Neuron (in vitro differentiated cells): ENCODE measurements at regions not wholly inside any gene's neighbourhood (a gene's known extent, or its start where the extent isn't known, plus 50 kb on each side); places are given as distances from the start of the nearest gene placed in this dataset.
"Not testable (repeated sequence)": the region's sequence is repeated elsewhere in the genome, so short reads cannot be mapped to it uniquely, and the experiment has no call there.

Source experiments
- H2AFZ ChIP-seq: one replicate; pipeline ENCODE4 v1.6.1; 2013; ENCODE audit warnings: low read depth, mild to moderate bottlenecking, inconsistent platforms, low read length, moderate library complexity
- H3K27me3 ChIP-seq: one replicate; pipeline ENCODE4 v1.6.1; 2013; ENCODE audit warnings: low read length; ENCODE audit not compliant: insufficient read depth
- H3K36me3 ChIP-seq: one replicate; pipeline ENCODE4 v1.6.1; 2013; ENCODE audit warnings: low read length; ENCODE audit not compliant: insufficient read depth
- H3K4me1 ChIP-seq: one replicate; pipeline ENCODE4 v1.6.1; 2013; ENCODE audit warnings: low read length; ENCODE audit not compliant: insufficient read depth
- H3K4me3 ChIP-seq: 2 replicates; pipeline ENCODE4 v1.5.1; 2013; ENCODE audit warnings: mild to moderate bottlenecking, low read length, moderate library complexity
- H3K9me3 ChIP-seq: one replicate; pipeline ENCODE4 v1.6.1; 2013; ENCODE audit warnings: low read length

- Histone ChIP-seq H3K9me3 (no peaks in the 10 kb centered on the region), H2AFZ (no peak overlapping the region), H3K4me1 (no peaks in the 10 kb centered on the region), H3K4me3 (no peak overlapping the region), H3K36me3 (no peaks in the 10 kb centered on the region), H3K27me3 (peaks cover 3% of the 10 kb centered on the region)
These were observed 99.6 kb downstream of the ING1 start for GRCh38 chr13:110812869-110813645.

- H3K36me3 ChIP-seq = no peaks in the 10 kb centered on the region
- peaks cover 3% of the 10 kb centered on the region for H3K27me3 ChIP-seq
- H3K4me3 ChIP-seq = no peak overlapping the region
- no peaks in the 10 kb centered on the region for H3K9me3 ChIP-seq
- no peaks in the 10 kb centered on the region for H3K4me1 ChIP-seq
- H2AFZ ChIP-seq = no peak overlapping the region
These were observed 100.4 kb downstream of the ING1 start for GRCh38 chr13:110813646-110814624.

GRCh38 chr13:110815471-110816204, 99.2 kb downstream of the ANKRD10 start:
- H3K4me1 ChIP-seq = peaks cover 2% of the 10 kb centered on the region
- H3K4me3 ChIP-seq = no peak overlapping the region
- H2AFZ ChIP-seq = no peak overlapping the region
- peaks cover 3% of the 10 kb centered on the region for H3K27me3 ChIP-seq
- no peaks in the 10 kb centered on the region for H3K36me3 ChIP-seq
- no peaks in the 10 kb centered on the region for H3K9me3 ChIP-seq

- no peak overlapping the region for H2AFZ ChIP-seq
- peaks cover 3% of the 10 kb centered on the region for H3K27me3 ChIP-seq
These were observed 98.4 kb downstream of the ANKRD10 start for GRCh38 chr13:110816500-110816899.

GRCh38 chr13:110817143-110817542, 97.7 kb downstream of the ANKRD10 start:
- no peak overlapping the region for H2AFZ ChIP-seq
- no peaks in the 10 kb centered on the region for H3K36me3 ChIP-seq
- no peaks in the 10 kb centered on the region for H3K9me3 ChIP-seq
- H3K27me3 ChIP-seq = peaks cover 3% of the 10 kb centered on the region
- H3K4me3 ChIP-seq = no peak overlapping the region
- peaks cover 2% of the 10 kb centered on the region for H3K4me1 ChIP-seq

More at GRCh38 chr13:110816500-110816899, 98.4 kb downstream of the ANKRD10 start:
- Histone ChIP-seq H3K4me3 (no peak overlapping the region), H3K9me3 (no peaks in the 10 kb centered on the region), H3K36me3 (no peaks in the 10 kb centered on the region), H3K4me1 (peaks cover 2% of the 10 kb centered on the region)

- Histone ChIP-seq H3K4me1 (peaks cover 2% of the 10 kb centered on the region), H3K36me3 (no peaks in the 10 kb centered on the region), H3K9me3 (no peaks in the 10 kb centered on the region), H3K27me3 (peaks cover 3% of the 10 kb centered on the region), H3K4me3 (no peak overlapping the region), H2AFZ (no peak overlapping the region)
These were observed 96.1 kb downstream of the ANKRD10 start for GRCh38 chr13:110818747-110819146.

GRCh38 chr13:110819203-110820014, 95.5 kb downstream of the ANKRD10 start:
- Histone ChIP-seq H3K36me3 (no peaks in the 10 kb centered on the region), H2AFZ (peak overlapping the region; percentile 42)

GRCh38 chr13:110820322-110820721, 94.5 kb downstream of the ANKRD10 start:
- H3K4me3 ChIP-seq = no peak overlapping the region
- peaks cover 3% of the 10 kb centered on the region for H3K27me3 ChIP-seq
- no peak overlapping the region for H2AFZ ChIP-seq
- peaks cover 2% of the 10 kb centered on the region for H3K4me1 ChIP-seq
- H3K36me3 ChIP-seq = no peaks in the 10 kb centered on the region
- no peaks in the 10 kb centered on the region for H3K9me3 ChIP-seq

More at GRCh38 chr13:110819203-110820014, 95.5 kb downstream of the ANKRD10 start:
- Histone ChIP-seq H3K4me3 (no peak overlapping the region), H3K9me3 (no peaks in the 10 kb centered on the region), H3K27me3 (peaks cover 3% of the 10 kb centered on the region), H3K4me1 (peaks cover 2% of the 10 kb centered on the region)

GRCh38 chr13:110821837-110822668, 92.8 kb downstream of the ANKRD10 start:
- not testable (repeated sequence) for H2AFZ ChIP-seq, H3K36me3 ChIP-seq, H3K4me3 ChIP-seq, H3K9me3 ChIP-seq, H3K4me1 ChIP-seq, H3K27me3 ChIP-seq

- Histone ChIP-seq H3K9me3 (no peaks in the 10 kb centered on the region), H3K36me3 (no peaks in the 10 kb centered on the region), H3K4me1 (peaks cover 2% of the 10 kb centered on the region), H3K4me3 (no peak overlapping the region), H2AFZ (no peak overlapping the region), H3K27me3 (no peaks in the 10 kb centered on the region)
These were observed 92.3 kb downstream of the ANKRD10 start for GRCh38 chr13:110822669-110822945.

- Histone ChIP-seq H3K4me1 (no peaks in the 10 kb centered on the region), H3K4me3 (no peak overlapping the region), H3K9me3 (no peaks in the 10 kb centered on the region), H3K36me3 (no peaks in the 10 kb centered on the region), H3K27me3 (no peaks in the 10 kb centered on the region), H2AFZ (no peak overlapping the region)
These were observed 90.1 kb downstream of the ANKRD10 start for GRCh38 chr13:110824702-110825300.
